ENCODE measurements at regions not wholly inside any gene's neighbourhood (a gene's known extent, or its start where the extent isn't known, plus 50 kb on each side); places are given as distances from the start of the nearest gene placed in this dataset.

GRCh38 chrX:128436397-128437103 is 384.3 kb upstream of the ACTRT1 start:
- Histone ChIP-seq H3K4me1 (ENCODE audit: control insufficient read depth in 2 of 2, insufficient read depth in 1 of 2, low read depth in 1 of 2, low read length in 2 of 2) (no peaks in the 10 kb centered on the region), H2BK5ac (ENCODE audit: low read length) (no peak overlapping the region), H3K4me3 (ENCODE audit: low read length in 2 of 2) (no peak overlapping the region), H3K18ac (ENCODE audit: low read length) (no peak overlapping the region), H2AFZ (ENCODE audit: low read length) (no peak overlapping the region), H3K4me2 (ENCODE audit: insufficient read depth, low read length, poor library complexity, severe bottlenecking) (no peak overlapping the region), H3K27me3 (ENCODE audit: control insufficient read depth in 3 of 3, insufficient read depth in 3 of 3, low read depth in 1 of 3, low read length in 3 of 3) (no peaks in the 10 kb centered on the region), H3K14ac (ENCODE audit: low read length) (no peak overlapping the region), H3K9me3 (replicated peaks in 1 of 2; ENCODE audit: control insufficient read depth in 2 of 2, insufficient read depth in 1 of 2, low read depth in 1 of 2, low read length in 2 of 2) (no peaks in the 10 kb centered on the region), H2BK120ac (ENCODE audit: low read depth, low read length) (no peak overlapping the region), H2AK5ac (ENCODE audit: low read depth, low read length) (no peak overlapping the region), H3K36me3 (replicated peaks in 1 of 2; ENCODE audit: control insufficient read depth in 2 of 2, insufficient read depth in 2 of 2, low read length in 2 of 2) (no peaks in the 10 kb centered on the region), H3K4ac (ENCODE audit: low read length) (no peak overlapping the region), H4K91ac (ENCODE audit: low read depth, low read length, poor library complexity) (no peak overlapping the region), H4K8ac (ENCODE audit: low read depth, low read length) (no peak overlapping the region), H3K79me1 (ENCODE audit: low read depth, low read length) (no peaks in the 10 kb centered on the region), H3K27ac (replicated peaks; ENCODE audit: low read length) (no peak overlapping the region), H2BK12ac (ENCODE audit: low read length) (no peak overlapping the region), H3K9ac (ENCODE audit: low read depth, low read length, poor library complexity) (no peak overlapping the region), H2BK15ac (ENCODE audit: low read length) (no peak overlapping the region), H3K23ac (ENCODE audit: low read depth, low read length, poor library complexity) (no peak overlapping the region)
- WGBS, 2 donors (ENCODE audit: extremely low coverage in 2 of 2, insufficient read length in 2 of 2, insufficient replicate concordance in 1 of 2) = no CpG with 5 or more reads among the region's 4 CpGs
- DNase-seq (ENCODE audit: low spot score) = no peak

- H2AK5ac ChIP-seq (ENCODE audit: low read depth, low read length) = no peak overlapping the region
- no peak overlapping the region for H4K8ac ChIP-seq (ENCODE audit: low read depth, low read length)
- no peak overlapping the region for H2BK5ac ChIP-seq (ENCODE audit: low read length)
- H3K36me3 ChIP-seq (replicated peaks in 1 of 2; ENCODE audit: control insufficient read depth in 2 of 2, insufficient read depth in 2 of 2, low read length in 2 of 2) = no peaks in the 10 kb centered on the region
- H3K79me1 ChIP-seq (ENCODE audit: low read depth, low read length) = no peaks in the 10 kb centered on the region
- DNase-seq (ENCODE audit: low spot score) = no peak
- no peak overlapping the region for H3K18ac ChIP-seq (ENCODE audit: low read length)
- no peak overlapping the region for H2AFZ ChIP-seq (ENCODE audit: low read length)
- H3K9ac ChIP-seq (ENCODE audit: low read depth, low read length, poor library complexity) = no peak overlapping the region
- H3K4me3 ChIP-seq (ENCODE audit: low read length in 2 of 2) = no peak overlapping the region
- H3K4me2 ChIP-seq (ENCODE audit: insufficient read depth, low read length, poor library complexity, severe bottlenecking) = no peak overlapping the region
- no peak overlapping the region for H4K91ac ChIP-seq (ENCODE audit: low read depth, low read length, poor library complexity)
- H2BK12ac ChIP-seq (ENCODE audit: low read length) = no peak overlapping the region
- H3K4ac ChIP-seq (ENCODE audit: low read length) = no peak overlapping the region
- H2BK120ac ChIP-seq (ENCODE audit: low read depth, low read length) = no peak overlapping the region
- H3K9me3 ChIP-seq (replicated peaks in 1 of 2; ENCODE audit: control insufficient read depth in 2 of 2, insufficient read depth in 1 of 2, low read depth in 1 of 2, low read length in 2 of 2) = no peaks in the 10 kb centered on the region
- H3K27ac ChIP-seq (replicated peaks; ENCODE audit: low read length) = no peak overlapping the region
- no peak overlapping the region for H3K14ac ChIP-seq (ENCODE audit: low read length)
- H3K23ac ChIP-seq (ENCODE audit: low read depth, low read length, poor library complexity) = no peak overlapping the region
- no peak overlapping the region for H2BK15ac ChIP-seq (ENCODE audit: low read length)
- H3K27me3 ChIP-seq (ENCODE audit: control insufficient read depth in 3 of 3, insufficient read depth in 3 of 3, low read depth in 1 of 3, low read length in 3 of 3) = no peaks in the 10 kb centered on the region
- no peaks in the 10 kb centered on the region for H3K4me1 ChIP-seq (ENCODE audit: control insufficient read depth in 2 of 2, insufficient read depth in 1 of 2, low read depth in 1 of 2, low read length in 2 of 2)
These were observed 373.3 kb upstream of the ACTRT1 start for GRCh38 chrX:128425546-128425945.

- Histone ChIP-seq H4K91ac (ENCODE audit: low read depth, low read length, poor library complexity) (no peak overlapping the region), H3K4me3 (ENCODE audit: low read length in 2 of 2) (no peak overlapping the region), H2AFZ (ENCODE audit: low read length) (no peak overlapping the region), H3K9ac (ENCODE audit: low read depth, low read length, poor library complexity) (no peak overlapping the region), H2BK120ac (ENCODE audit: low read depth, low read length) (no peak overlapping the region), H2BK15ac (ENCODE audit: low read length) (no peak overlapping the region), H3K4ac (ENCODE audit: low read length) (no peak overlapping the region), H4K8ac (ENCODE audit: low read depth, low read length) (no peak overlapping the region), H3K18ac (ENCODE audit: low read length) (no peak overlapping the region), H2AK5ac (ENCODE audit: low read depth, low read length) (no peak overlapping the region), H3K79me1 (ENCODE audit: low read depth, low read length) (no peaks in the 10 kb centered on the region), H3K4me1 (ENCODE audit: control insufficient read depth in 2 of 2, insufficient read depth in 1 of 2, low read depth in 1 of 2, low read length in 2 of 2) (no peaks in the 10 kb centered on the region), H3K23ac (ENCODE audit: low read depth, low read length, poor library complexity) (no peak overlapping the region), H2BK12ac (ENCODE audit: low read length) (no peak overlapping the region), H3K4me2 (ENCODE audit: insufficient read depth, low read length, poor library complexity, severe bottlenecking) (no peak overlapping the region), H3K27ac (replicated peaks; ENCODE audit: low read length) (no peak overlapping the region), H3K36me3 (replicated peaks in 1 of 2; ENCODE audit: control insufficient read depth in 2 of 2, insufficient read depth in 2 of 2, low read length in 2 of 2) (no peaks in the 10 kb centered on the region), H3K9me3 (replicated peaks in 1 of 2; ENCODE audit: control insufficient read depth in 2 of 2, insufficient read depth in 1 of 2, low read depth in 1 of 2, low read length in 2 of 2) (no peaks in the 10 kb centered on the region), H2BK5ac (ENCODE audit: low read length) (no peak overlapping the region), H3K14ac (ENCODE audit: low read length) (no peak overlapping the region), H3K27me3 (ENCODE audit: control insufficient read depth in 3 of 3, insufficient read depth in 3 of 3, low read depth in 1 of 3, low read length in 3 of 3) (no peaks in the 10 kb centered on the region)
- no CpG with 5 or more reads among the region's 3 CpGs for WGBS, 2 donors (ENCODE audit: extremely low coverage in 2 of 2, insufficient read length in 2 of 2, insufficient replicate concordance in 1 of 2)
- DNase-seq (ENCODE audit: low spot score) = no peak
These were observed 356.6 kb upstream of the ACTRT1 start for GRCh38 chrX:128408842-128409241.

GRCh38 chrX:128396601-128397000 is 344.4 kb upstream of the ACTRT1 start:
- no peak overlapping the region for H3K27ac ChIP-seq (replicated peaks; ENCODE audit: low read length)
- H3K9ac ChIP-seq (ENCODE audit: low read depth, low read length, poor library complexity) = no peak overlapping the region
- no peak overlapping the region for H4K91ac ChIP-seq (ENCODE audit: low read depth, low read length, poor library complexity)
- no peaks in the 10 kb centered on the region for H3K36me3 ChIP-seq (replicated peaks in 1 of 2; ENCODE audit: control insufficient read depth in 2 of 2, insufficient read depth in 2 of 2, low read length in 2 of 2)
- H2BK120ac ChIP-seq (ENCODE audit: low read depth, low read length) = no peak overlapping the region
- H2BK12ac ChIP-seq (ENCODE audit: low read length) = no peak overlapping the region
- no peak overlapping the region for H3K4me2 ChIP-seq (ENCODE audit: insufficient read depth, low read length, poor library complexity, severe bottlenecking)
- no peaks in the 10 kb centered on the region for H3K27me3 ChIP-seq (ENCODE audit: control insufficient read depth in 3 of 3, insufficient read depth in 3 of 3, low read depth in 1 of 3, low read length in 3 of 3)
- H3K14ac ChIP-seq (ENCODE audit: low read length) = no peak overlapping the region
- no peak overlapping the region for H3K18ac ChIP-seq (ENCODE audit: low read length)
- H2BK15ac ChIP-seq (ENCODE audit: low read length) = no peak overlapping the region
- no peak overlapping the region for H3K23ac ChIP-seq (ENCODE audit: low read depth, low read length, poor library complexity)
- no peaks in the 10 kb centered on the region for H3K9me3 ChIP-seq (replicated peaks in 1 of 2; ENCODE audit: control insufficient read depth in 2 of 2, insufficient read depth in 1 of 2, low read depth in 1 of 2, low read length in 2 of 2)
- no CpG with 5 or more reads among the region's 3 CpGs for whole genome bisulfite sequencing, 2 donors (ENCODE audit: extremely low coverage in 2 of 2, insufficient read length in 2 of 2, insufficient replicate concordance in 1 of 2)
- H2AFZ ChIP-seq (ENCODE audit: low read length) = no peak overlapping the region
- no peak overlapping the region for H3K4me3 ChIP-seq (ENCODE audit: low read length in 2 of 2)
- DNase-seq (ENCODE audit: low spot score) = no peak
- no peak overlapping the region for H4K8ac ChIP-seq (ENCODE audit: low read depth, low read length)
- no peak overlapping the region for H3K4ac ChIP-seq (ENCODE audit: low read length)
- H3K4me1 ChIP-seq (ENCODE audit: control insufficient read depth in 2 of 2, insufficient read depth in 1 of 2, low read depth in 1 of 2, low read length in 2 of 2) = no peaks in the 10 kb centered on the region
- H3K79me1 ChIP-seq (ENCODE audit: low read depth, low read length) = no peaks in the 10 kb centered on the region
- H2BK5ac ChIP-seq (ENCODE audit: low read length) = no peak overlapping the region
- H2AK5ac ChIP-seq (ENCODE audit: low read depth, low read length) = no peak overlapping the region
